HUES6 (cell line): ENCODE measurements at regions not wholly inside any gene's neighbourhood (a gene's known extent, or its start where the extent isn't known, plus 50 kb on each side); places are given as distances from the start of the nearest gene placed in this dataset.

Experiments used
- H3K27ac ChIP-seq: 2 replicates; pipeline ENCODE4 v1.7.0; 2013; ENCODE audit warnings: low read depth, mild to moderate bottlenecking, low read length, inconsistent platforms
- H3K27me3 ChIP-seq: 2 replicates; pipeline ENCODE4 v1.6.1; 2013; ENCODE audit warnings: low read length; ENCODE audit not compliant: control insufficient read depth, insufficient read depth
- H3K36me3 ChIP-seq: 2 replicates; pipeline ENCODE4 v1.6.1; 2013; ENCODE audit warnings: low read length; ENCODE audit not compliant: control insufficient read depth, insufficient read depth
- H3K4me1 ChIP-seq: 2 replicates; pipeline ENCODE4 v1.6.1; 2013; ENCODE audit warnings: low read length; ENCODE audit not compliant: control insufficient read depth, insufficient read depth
- H3K4me3 ChIP-seq: 2 replicates; pipeline ENCODE4 v1.5.1; 2013; ENCODE audit warnings: low read depth, low read length
- H3K9ac ChIP-seq: one replicate; pipeline ENCODE4 v1.6.1; 2013; ENCODE audit warnings: mild to moderate bottlenecking, low read length
- H3K9me3 ChIP-seq: 2 replicates; pipeline ENCODE4 v1.6.1; 2013; ENCODE audit warnings: low read depth, low read length; ENCODE audit not compliant: control insufficient read depth, insufficient read depth

GRCh38 chr16:88295671-88296436, 86.9 kb upstream of the ZNF469 start:
- H3K4me3 ChIP-seq = no peak overlapping the region
- H3K9ac ChIP-seq = no peak overlapping the region
- peaks cover 12% of the 10 kb centered on the region for H3K9me3 ChIP-seq
- no peak overlapping the region for H3K27ac ChIP-seq
- no peaks in the 10 kb centered on the region for H3K27me3 ChIP-seq
- H3K36me3 ChIP-seq = no peaks in the 10 kb centered on the region
- H3K4me1 ChIP-seq = no peaks in the 10 kb centered on the region

- peaks cover 7% of the 10 kb centered on the region; the same call in 1 of the 2 replicates for H3K9me3 ChIP-seq
- H3K27ac ChIP-seq = no peak overlapping the region
- no peak overlapping the region for H3K9ac ChIP-seq
- no peaks in the 10 kb centered on the region for H3K4me1 ChIP-seq
- H3K27me3 ChIP-seq = no peaks in the 10 kb centered on the region
- no peaks in the 10 kb centered on the region for H3K36me3 ChIP-seq
- no peak overlapping the region for H3K4me3 ChIP-seq
These were observed 86.2 kb upstream of the ZNF469 start for GRCh38 chr16:88296437-88297177.

DNA sequence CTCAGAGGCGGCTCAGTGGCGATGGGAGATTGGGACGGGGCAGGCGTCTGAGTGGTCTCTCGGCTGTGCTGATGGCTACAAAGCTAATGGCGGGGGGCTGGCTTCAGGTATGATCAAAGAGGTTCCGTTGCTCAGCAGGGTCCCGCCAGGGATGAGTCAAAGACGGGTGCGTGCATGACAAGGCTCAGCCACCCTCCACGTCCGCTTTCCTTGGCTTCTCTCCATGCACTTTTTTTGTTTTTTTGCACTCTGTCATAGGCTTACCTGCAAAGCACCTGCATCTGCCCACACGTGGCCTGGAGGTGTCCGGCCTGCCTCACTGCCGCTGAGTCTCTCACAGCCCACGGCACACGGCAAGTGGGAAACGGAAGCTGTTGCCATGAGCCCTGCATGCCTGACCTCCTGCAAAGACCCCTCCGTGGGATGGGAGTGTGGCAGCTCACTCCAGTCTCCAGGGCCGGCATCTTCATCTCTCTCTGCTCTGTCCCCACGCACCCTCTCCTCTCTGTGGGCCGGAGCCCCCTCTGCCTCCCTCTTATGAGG, 85.5 kb upstream of the ZNF469 start:
- Histone ChIP-seq H3K27me3 (no peaks in the 10 kb centered on the region), H3K9ac (no peak overlapping the region), H3K4me1 (no peaks in the 10 kb centered on the region), H3K27ac (no peak overlapping the region), H3K4me3 (no peak overlapping the region), H3K36me3 (no peaks in the 10 kb centered on the region), H3K9me3 (peaks cover 3% of the 10 kb centered on the region; the same call in 1 of the 2 replicates)

GRCh38 chr16:88298181-88298832, 84.5 kb upstream of the ZNF469 start:
- no peak overlapping the region for H3K9ac ChIP-seq

GRCh38 chr16:88298833-88299745, 83.7 kb upstream of the ZNF469 start:
- Histone ChIP-seq H3K4me3 (no peak overlapping the region), H3K36me3 (no peaks in the 10 kb centered on the region), H3K27ac (no peak overlapping the region), H3K9me3 (no peaks in the 10 kb centered on the region; the same call in 1 of the 2 replicates), H3K9ac (no peak overlapping the region), H3K27me3 (no peaks in the 10 kb centered on the region), H3K4me1 (no peaks in the 10 kb centered on the region)

More at GRCh38 chr16:88298181-88298832, 84.5 kb upstream of the ZNF469 start:
- H3K27me3 ChIP-seq = no peaks in the 10 kb centered on the region
- no peaks in the 10 kb centered on the region for H3K36me3 ChIP-seq
- no peaks in the 10 kb centered on the region; the same call in 1 of the 2 replicates for H3K9me3 ChIP-seq
- H3K4me1 ChIP-seq = no peaks in the 10 kb centered on the region
- no peak overlapping the region for H3K4me3 ChIP-seq
- no peak overlapping the region for H3K27ac ChIP-seq

DNA sequence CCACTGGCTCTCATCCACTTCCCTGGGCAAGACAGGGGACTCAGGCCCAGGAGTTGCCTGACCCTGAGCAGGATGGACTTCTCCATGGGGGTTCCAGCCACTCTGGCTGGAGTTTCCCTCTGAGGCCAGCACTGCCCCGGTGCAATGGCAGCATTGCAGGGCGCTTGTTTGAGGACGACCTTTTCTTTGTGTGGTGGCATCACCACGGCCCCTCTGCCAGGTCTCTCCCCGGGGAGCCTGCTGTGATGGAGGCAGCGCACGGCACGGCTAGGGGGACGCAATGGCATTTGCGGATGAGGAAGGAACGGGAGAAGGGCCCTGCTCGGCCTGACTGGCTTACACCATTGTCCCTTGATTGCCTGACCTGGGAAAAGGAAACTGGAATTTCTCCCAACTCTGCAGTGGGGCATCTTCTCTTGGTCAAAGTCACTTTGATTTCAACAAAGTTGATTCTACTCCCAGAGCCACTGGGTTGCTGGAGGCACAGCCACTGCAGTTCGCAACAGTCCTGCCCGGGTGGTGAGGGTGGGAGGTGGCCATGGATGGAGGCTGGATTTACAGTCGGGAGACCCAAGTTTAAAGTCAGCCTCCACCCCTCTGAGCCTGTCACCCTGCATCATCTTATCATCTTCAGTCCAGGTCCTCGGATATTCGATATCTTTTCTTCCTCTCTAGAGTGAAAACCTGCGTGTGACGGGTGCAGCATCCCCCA, 82.9 kb upstream of the ZNF469 start:
- Histone ChIP-seq H3K36me3 (no peaks in the 10 kb centered on the region), H3K4me1 (no peaks in the 10 kb centered on the region; the same call in 1 of the 2 replicates), H3K9ac (no peak overlapping the region), H3K27me3 (no peaks in the 10 kb centered on the region), H3K4me3 (no peak overlapping the region), H3K9me3 (peaks cover under 1% of the 10 kb centered on the region), H3K27ac (no peak overlapping the region)

DNA sequence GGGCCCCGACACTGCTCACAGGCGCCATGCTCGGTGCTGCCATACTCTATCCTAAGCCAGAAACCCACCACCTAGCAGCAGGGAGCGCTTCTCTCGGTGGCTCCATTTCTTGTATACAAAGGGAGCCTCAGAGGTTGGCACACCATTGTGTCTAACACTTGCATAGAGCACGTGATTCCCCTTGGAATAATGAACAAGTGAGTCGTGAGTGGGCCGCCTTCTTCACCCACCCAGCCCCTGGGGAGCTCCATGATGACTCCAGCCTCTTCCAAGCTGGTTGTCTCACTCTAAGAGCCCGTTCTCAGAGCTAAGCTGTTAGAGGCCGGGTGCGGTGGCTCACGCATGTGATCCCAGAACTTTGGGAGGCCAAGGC, 82.3 kb upstream of the ZNF469 start:
- Histone ChIP-seq H3K9me3 (peaks cover 6% of the 10 kb centered on the region), H3K27ac (no peak overlapping the region), H3K36me3 (no peaks in the 10 kb centered on the region), H3K9ac (no peak overlapping the region), H3K4me3 (no peak overlapping the region), H3K4me1 (no peaks in the 10 kb centered on the region; the same call in 1 of the 2 replicates), H3K27me3 (no peaks in the 10 kb centered on the region)

DNA sequence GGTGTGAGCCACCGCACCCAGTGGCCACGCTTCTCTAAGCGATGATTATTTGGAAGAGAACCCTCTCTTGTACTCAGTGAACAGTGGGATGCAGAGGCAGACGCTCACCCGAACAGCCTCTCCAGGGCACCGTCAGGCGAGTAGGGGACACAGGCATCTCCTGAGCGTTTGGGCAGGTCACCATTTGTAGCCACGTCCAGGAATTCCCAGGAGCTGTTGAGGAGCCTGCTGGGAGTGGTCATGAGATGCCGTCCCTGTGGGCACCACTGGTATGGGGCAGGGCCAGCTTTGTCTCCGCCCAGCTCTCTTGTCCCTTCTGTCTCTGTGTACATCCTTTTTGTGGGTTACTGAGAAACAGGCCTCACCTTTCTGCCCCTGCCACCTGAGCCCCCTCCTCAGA, 81.3 kb upstream of the ZNF469 start:
- Histone ChIP-seq H3K27ac (no peak overlapping the region), H3K4me3 (no peak overlapping the region), H3K9me3 (peaks cover 9% of the 10 kb centered on the region), H3K4me1 (no peaks in the 10 kb centered on the region; the same call in 1 of the 2 replicates), H3K36me3 (no peaks in the 10 kb centered on the region), H3K27me3 (no peaks in the 10 kb centered on the region), H3K9ac (no peak overlapping the region)

- H3K9me3 ChIP-seq = peaks cover 9% of the 10 kb centered on the region
- no peak overlapping the region for H3K27ac ChIP-seq
- H3K4me1 ChIP-seq = no peaks in the 10 kb centered on the region; the same call in 1 of the 2 replicates
- H3K4me3 ChIP-seq = no peak overlapping the region
- no peaks in the 10 kb centered on the region for H3K36me3 ChIP-seq
- no peak overlapping the region for H3K9ac ChIP-seq
- no peaks in the 10 kb centered on the region for H3K27me3 ChIP-seq
These were observed 80.9 kb upstream of the ZNF469 start for GRCh38 chr16:88301886-88302285.

GRCh38 chr16:88302666-88303065, 80.1 kb upstream of the ZNF469 start:
- Histone ChIP-seq H3K27me3 (no peaks in the 10 kb centered on the region), H3K4me3 (no peak overlapping the region), H3K9me3 (peaks cover 10% of the 10 kb centered on the region), H3K4me1 (no peaks in the 10 kb centered on the region; the same call in 1 of the 2 replicates), H3K27ac (no peak overlapping the region), H3K36me3 (no peaks in the 10 kb centered on the region), H3K9ac (no peak overlapping the region)
